Putamen (tissue), 1 donor: ENCODE measurements at regions not wholly inside any gene's neighbourhood (a gene's known extent, or its start where the extent isn't known, plus 50 kb on each side); places are given as distances from the start of the nearest gene placed in this dataset.
A peak's percentile ranks its signal among the peaks of the same experiment; 100 is the strongest.
"Not testable (repeated sequence)": the region's sequence is repeated elsewhere in the genome, so short reads cannot be mapped to it uniquely, and the experiment has no call there.

Experiments
- DNase-seq: peaks from one replicate; pipeline ENCODE4 v3.0.0-alpha.2; 2016; ENCODE audit warnings: low spot score

GRCh38 chr5:33209252-33209651 is 231.5 kb upstream of the TARS1 start:
- no peak for DNase-seq

- DNase-seq: not testable (repeated sequence)
Measured at GRCh38 chr5:33210221-33210620, 230.5 kb upstream of the TARS1 start.

GRCh38 chr5:33210978-33211377 is 229.8 kb upstream of the TARS1 start:
- no peak for DNase-seq

GRCh38 chr5:33212439-33212838 is 228.3 kb upstream of the TARS1 start:
- no peak for DNase-seq

GRCh38 chr5:33212900-33213299 is 227.9 kb upstream of the TARS1 start:
- no peak for DNase-seq

- DNase-seq: no peak
Measured at GRCh38 chr5:33223563-33224284, 217.0 kb upstream of the TARS1 start.

- DNase-seq: no peak
Measured at GRCh38 chr5:33224285-33224961, 216.3 kb upstream of the TARS1 start.

- no peak for DNase-seq
Measured at GRCh38 chr5:33227247-33227646, 213.5 kb upstream of the TARS1 start.

- no peak for DNase-seq
Measured at GRCh38 chr5:33227746-33228145, 213.0 kb upstream of the TARS1 start.

GRCh38 chr5:33228149-33228548 is 212.6 kb upstream of the TARS1 start:
- no peak for DNase-seq

- no peak for DNase-seq
Measured at GRCh38 chr5:33229216-33229615, 211.5 kb upstream of the TARS1 start.

- no peak for DNase-seq
Measured at GRCh38 chr5:33230467-33231078, 210.2 kb upstream of the TARS1 start.

GRCh38 chr5:33231214-33231710 is 209.5 kb upstream of the TARS1 start:
- DNase-seq: no peak

- no peak for DNase-seq
Measured at GRCh38 chr5:33231935-33232334, 208.8 kb upstream of the TARS1 start.

- DNase-seq: no peak
Measured at GRCh38 chr5:33232731-33233505, 207.8 kb upstream of the TARS1 start.

- DNase-seq: no peak
Measured at GRCh38 chr5:33235304-33235703, 205.5 kb upstream of the TARS1 start.

GRCh38 chr5:33235824-33236223 is 204.9 kb upstream of the TARS1 start:
- DNase-seq: no peak

GRCh38 chr5:33237471-33237870 is 203.3 kb upstream of the TARS1 start:
- no peak for DNase-seq

GRCh38 chr5:33238826-33239695 is 201.7 kb upstream of the TARS1 start:
- DNase-seq: no peak

GRCh38 chr5:33240558-33240957 is 200.2 kb upstream of the TARS1 start:
- no peak for DNase-seq

GRCh38 chr5:33241802-33242201 is 199.0 kb upstream of the TARS1 start:
- peak; percentile 7 for DNase-seq
